H54 (cell line): ENCODE measurements at regions not wholly inside any gene's neighbourhood (a gene's known extent, or its start where the extent isn't known, plus 50 kb on each side); places are given as distances from the start of the nearest gene placed in this dataset.

Source experiments
- DNase-seq: peaks from one replicate; pipeline ENCODE4 v3.0.0; 2011; ENCODE audit warnings: low spot score, mixed read lengths; ENCODE audit not compliant: insufficient read length
- FAIRE-seq: peaks from 3 replicates; lab custom pipeline; 2011; peaks lifted over from hg19 to GRCh38; lab: Jason Lieb, UNC
- POLR2A ChIP-seq: IDR thresholded peaks from 2 replicates; pipeline ENCODE4 v1.6.1; 2011; ENCODE audit warnings: low read depth, mild to moderate bottlenecking, low read length

DNA sequence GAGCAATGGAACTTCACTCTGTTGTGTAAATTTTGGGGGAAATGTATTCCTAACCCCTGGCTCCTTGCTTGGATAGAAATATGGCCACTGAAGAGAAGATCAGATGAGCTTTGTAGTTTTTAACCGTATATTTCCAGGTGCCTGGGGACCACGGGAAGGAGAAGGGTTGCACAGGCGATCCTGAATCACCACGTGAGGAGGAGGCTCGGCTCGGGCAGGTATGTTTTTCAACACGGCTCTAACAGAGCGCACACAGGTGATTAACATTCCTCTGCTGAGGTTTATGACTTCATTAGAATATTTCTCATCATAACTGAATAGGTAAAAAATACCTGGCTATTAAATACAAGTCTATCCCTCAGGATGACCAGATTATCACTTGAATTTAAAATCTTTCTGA, 495.0 kb upstream of the ZFHX3 start:
- DNase-seq = no peak
- no peak for FAIRE-seq
- TF ChIP-seq POLR2A = no peak

DNA sequence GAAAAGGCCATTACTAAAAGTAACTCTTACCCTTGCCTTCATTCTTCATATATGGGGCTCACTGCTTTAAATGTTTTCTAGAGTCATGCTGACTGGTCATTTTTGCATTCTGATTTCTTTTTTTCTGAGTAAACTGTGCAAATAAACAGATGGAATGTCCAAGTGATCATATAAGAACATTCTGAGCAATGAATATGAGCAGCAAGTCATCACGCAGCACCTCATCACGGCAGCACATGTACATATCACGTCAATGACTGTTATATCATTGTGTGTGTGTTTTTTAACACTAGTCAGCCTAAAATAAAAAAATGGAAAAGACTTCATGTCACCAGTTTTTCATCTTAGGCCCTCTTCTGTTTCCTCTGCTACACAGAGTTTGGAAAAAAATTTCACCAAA, 490.0 kb upstream of the ZFHX3 start:
- FAIRE-seq (no peak), DNase-seq (no peak)
- no peak for TF ChIP-seq POLR2A

DNA sequence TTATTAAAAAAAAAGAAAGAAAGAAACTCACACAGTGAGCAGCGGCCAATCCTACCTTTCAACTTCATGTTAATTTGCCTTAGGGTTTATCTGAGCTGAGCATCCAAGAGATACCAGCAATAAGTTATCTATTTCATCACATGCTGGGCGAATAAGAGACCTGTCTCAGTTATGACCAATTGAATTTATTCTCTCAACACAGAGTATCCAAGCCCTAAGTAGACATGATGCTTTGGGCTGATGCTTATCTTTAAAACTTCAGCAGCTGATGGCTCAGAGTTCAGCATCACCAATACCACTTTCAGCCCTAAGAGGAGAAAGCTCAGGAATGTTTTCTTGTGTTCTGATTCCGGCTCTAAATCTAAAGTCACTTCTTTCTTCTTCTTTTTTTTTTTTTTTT, 489.0 kb upstream of the ZFHX3 start:
- FAIRE-seq = no peak
- DNase-seq = no peak
- no peak for TF ChIP-seq POLR2A

DNA sequence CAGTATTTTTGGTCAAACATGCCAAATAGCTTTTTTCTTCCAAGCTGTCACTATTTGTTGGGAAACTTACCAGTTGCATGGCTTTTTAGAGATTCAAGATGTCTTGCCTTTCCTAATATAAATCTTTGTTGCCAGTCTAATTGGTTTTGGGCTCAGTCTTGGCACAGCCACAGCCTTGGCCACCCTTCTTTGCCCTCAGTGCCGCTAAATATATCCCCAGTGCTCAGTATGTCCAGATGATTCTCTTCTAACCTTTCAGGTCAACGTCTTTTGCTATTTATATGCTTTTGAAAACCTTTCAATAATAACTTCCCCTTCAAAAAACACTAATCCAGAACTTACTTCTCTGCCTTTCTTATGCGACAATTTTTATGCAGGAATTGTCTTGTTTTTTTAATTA, 483.1 kb upstream of the ZFHX3 start:
- DNase-seq (no peak), FAIRE-seq (no peak)
- TF ChIP-seq POLR2A = no peak

DNA sequence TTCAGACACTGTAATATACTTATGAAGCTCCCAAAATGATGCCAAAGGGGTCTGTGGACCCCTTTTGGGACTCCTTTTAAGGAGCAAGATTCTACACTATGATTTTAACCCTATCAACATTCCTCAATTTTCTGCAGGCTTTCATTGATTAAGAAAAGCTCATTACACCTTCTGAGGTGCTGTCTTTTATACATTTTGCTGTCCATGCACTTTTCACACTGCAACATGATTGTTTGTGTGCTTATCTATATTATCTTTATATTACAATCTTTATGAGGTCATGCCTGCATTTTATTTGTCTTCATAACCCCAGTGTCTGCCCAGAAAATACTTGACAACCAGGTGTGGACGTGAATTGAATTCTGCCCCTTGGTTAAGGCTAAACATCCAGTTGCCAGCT, 482.6 kb upstream of the ZFHX3 start:
- FAIRE-seq (no peak), DNase-seq (no peak)
- TF ChIP-seq POLR2A = no peak

DNA sequence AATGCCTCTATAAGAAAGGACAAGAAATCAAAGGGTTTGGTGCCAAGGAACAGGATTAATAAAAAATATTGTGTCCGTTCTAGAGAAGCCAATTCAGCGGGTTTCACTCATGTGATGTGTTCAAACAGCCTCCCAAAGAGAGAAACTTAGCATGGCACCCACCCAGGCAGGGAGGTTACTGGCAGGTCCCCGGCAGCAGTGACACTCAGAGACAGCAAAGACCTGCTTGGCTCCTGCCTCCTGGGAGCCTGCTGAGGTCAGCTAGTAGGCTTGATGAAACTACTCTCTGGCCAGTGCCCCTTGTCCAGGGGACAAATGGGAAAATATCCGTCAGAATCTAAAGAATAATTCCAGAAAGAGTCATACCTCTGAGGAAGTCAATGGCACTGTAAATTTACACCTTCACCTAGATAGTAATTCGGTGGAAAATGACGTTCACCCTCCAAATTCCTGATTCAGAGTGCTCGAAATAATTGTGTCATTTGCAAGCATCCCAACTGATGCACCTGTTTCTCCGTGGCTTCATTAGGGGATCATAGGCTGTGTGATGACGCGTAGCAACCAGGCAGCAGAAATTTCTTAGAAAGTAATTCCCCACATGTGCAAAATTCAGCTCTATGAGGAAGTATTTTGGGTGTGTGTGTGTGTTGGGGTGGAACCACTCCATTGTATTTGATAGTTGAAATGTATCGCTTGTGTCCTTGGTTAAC, 481.5 kb upstream of the ZFHX3 start:
- FAIRE-seq (no peak), DNase-seq (no peak)
- TF ChIP-seq POLR2A = no peak

DNA sequence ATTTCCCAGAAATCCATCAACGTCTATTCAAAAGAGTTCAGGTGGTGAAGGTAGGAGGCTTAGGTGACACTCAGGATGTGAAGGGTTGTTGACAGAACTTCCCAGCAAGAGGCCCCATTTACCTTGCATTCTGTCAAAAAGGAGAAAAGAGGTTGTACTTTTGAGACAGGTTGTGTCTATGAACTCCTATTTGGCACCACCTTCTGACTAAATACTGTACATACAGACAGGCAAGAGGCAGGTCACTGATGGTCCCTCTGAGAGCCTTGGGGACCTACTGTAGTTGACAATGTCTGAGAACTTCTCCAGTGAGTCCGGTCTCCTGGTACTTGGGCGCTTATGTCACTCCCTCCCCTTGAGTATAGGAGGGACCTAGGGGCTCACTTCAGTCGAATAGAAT, 479.3 kb upstream of the ZFHX3 start:
- TF ChIP-seq POLR2A = no peak
- no peak for FAIRE-seq
- DNase-seq = no peak

DNA sequence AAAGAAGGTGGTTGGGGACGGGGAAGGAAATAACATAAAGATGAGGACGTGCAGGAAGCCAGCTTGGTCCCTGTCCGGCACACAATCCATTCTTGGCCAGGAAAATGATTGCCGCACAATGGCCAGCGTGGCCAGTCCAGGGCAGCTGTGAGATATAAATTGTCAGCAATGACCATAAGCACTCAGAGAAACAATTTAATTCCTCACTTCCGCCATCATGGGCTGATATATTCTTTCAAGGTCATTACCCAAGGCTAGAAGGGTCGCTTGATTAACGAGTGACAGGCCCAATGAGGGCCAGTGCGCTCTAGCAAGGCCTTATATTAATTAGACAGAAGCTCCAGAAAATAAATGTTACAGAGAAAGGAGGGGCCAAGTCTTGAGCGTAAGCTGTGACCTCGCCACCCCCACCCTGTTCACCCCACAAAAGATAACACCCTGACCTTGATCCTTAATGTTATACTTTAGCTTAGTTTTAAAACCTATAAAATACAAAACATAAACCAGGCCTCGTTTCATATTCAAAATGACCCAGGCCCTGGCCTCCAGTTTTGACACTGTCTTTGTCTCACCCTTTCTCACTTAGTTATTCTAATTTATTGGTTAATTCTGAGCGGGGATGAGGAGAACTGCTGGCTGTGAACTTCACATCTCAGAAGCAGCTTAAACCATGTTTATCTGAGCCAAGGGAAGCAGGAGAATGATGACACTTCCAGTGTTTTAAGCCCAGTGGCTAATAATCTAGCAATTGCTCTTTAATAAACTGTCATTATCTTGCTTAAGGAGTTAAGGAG, 478.3 kb upstream of the ZFHX3 start:
- no peak for TF ChIP-seq POLR2A
- FAIRE-seq = no peak
- no peak for DNase-seq

DNA sequence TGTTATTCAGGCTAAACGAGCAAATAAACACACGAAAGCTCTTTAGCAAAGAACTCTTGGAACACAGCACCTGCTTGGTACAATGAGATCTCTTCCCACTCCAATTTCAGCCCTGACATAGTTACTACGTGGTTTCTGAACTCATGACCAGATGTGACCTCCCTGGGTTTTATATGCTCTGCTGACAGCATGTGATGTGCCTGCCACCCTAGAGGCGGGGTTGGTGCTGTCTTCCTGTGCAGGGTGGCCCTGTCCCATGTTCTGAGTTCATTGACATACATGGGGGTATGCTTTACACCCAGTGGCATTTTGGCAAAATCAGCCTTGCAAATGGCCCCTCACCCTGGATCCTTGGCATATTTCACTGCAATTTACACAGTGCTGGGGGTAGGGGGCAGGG, 475.3 kb upstream of the ZFHX3 start:
- FAIRE-seq (no peak), DNase-seq (no peak)
- TF ChIP-seq POLR2A = no peak

DNA sequence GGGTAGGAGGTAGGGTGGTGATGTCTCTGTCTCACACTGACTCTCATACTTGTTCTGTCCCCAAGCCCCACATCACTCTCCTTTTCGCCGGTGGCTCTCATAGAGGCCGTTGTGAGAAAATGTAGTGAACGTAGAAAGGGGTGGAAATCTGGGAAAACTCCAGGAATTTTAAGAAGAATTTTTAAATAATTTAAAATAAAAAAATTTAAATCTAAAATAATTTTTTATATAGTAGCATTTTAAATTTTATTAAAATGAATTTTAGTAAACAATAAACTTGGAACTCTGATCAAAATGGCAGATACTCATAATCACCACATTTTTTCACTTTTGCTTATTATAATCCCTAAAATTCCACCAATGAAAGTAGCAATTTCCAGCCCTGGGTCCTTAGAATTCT, 473.6 kb upstream of the ZFHX3 start:
- FAIRE-seq (no peak), DNase-seq (no peak)
- no peak for TF ChIP-seq POLR2A

DNA sequence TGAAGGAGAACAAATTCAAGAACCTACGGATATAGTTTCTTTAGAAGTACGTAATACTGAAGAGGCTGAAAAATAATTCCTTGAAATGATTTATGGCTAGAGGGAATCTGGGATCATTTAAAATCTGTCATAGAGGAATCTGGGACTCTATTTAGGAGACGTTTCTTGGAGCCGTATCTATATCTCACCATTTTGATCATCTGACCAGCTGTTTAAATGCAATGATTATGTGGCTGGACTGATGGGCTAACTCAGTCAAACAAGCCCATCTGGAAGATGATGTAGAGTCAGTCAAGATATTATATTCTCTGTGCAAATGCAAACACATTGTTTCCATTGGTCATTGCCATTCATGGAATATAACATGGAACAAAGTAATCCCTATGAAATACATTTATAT, 467.7 kb upstream of the ZFHX3 start:
- no peak for TF ChIP-seq POLR2A
- FAIRE-seq = no peak
- DNase-seq = no peak

DNA sequence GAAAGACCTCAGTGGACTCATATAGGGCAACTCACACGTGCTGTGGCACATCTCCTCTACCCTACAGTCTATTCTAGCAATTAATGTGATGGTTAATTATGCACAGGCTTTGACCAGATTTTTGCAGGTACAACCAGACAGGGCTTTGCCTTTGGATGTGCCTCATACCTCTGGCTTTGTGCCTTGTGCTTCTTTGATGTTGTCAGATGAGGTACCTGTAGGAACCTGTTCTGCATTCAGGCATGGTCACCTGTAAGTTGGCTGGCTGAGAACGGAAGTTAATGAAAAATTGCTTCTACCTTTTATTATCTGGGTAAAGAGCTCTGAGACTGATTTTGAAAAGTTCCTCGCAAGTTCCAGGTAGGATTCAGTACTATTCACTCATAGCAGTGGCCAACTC, 462.9 kb upstream of the ZFHX3 start:
- DNase-seq = no peak
- TF ChIP-seq POLR2A = no peak
- FAIRE-seq = no peak

DNA sequence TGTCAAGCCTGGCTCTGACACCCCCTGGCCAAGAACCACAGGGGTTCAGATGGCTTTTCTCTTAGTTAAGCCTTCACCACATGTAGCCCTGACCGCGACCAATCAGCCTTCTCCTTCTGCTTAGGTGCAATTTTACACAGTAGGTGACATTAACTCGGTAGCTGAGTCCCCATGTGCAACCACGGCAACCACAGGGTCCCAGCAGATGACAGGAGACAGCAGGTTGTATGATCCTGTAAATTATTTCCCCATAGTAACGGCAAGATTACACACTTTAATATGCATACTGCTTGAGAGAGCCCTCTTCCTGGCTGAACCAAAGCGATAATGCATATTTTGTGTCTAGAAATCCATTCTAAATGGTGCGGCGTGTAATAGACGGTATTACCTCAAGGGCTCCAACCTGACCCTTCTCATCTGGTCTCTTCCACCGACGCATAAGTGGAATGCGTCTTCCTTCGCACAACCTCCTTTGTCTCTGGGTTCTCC, 458.7 kb upstream of the ZFHX3 start:
- no peak for TF ChIP-seq POLR2A
- DNase-seq (no peak), FAIRE-seq (no peak)

DNA sequence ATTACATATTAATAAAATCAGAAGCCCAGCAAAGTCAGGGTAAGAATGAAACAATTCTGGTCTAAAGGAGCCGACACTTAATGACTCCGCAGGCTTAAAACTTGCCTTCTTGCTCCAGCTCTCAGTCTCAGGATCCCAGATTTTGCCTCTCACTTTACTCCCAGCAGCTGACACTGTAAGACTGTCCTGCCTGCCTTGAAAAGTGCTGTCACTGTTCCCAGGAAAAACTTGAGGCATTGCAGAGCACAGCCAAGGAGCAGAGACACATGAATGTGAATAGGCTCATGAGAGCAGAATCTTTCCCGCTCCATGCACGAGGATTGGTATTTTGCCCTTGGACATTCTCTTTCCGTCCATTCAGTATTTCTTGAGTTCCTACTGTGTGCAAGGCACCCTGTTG, 457.6 kb upstream of the ZFHX3 start:
- no peak for FAIRE-seq
- DNase-seq = no peak

More for the DNA sequence above, 457.6 kb upstream of the ZFHX3 start:
- TF ChIP-seq POLR2A = no peak
